Uterus (tissue), 2 donors: ENCODE measurements at regions not wholly inside any gene's neighbourhood (a gene's known extent, or its start where the extent isn't known, plus 50 kb on each side); places are given as distances from the start of the nearest gene placed in this dataset.

ENCODE experiments used
- POLR2A ChIP-seq, 2 donors: fragments of 450-650 bp; IDR thresholded peaks; one replicate each; pipeline ENCODE4 v1.6.1; 2016; ENCODE audit warnings: antibody characterized with exemption in 2 of 2, mild to moderate bottlenecking in 1 of 2, moderate library complexity in 1 of 2
- TF ChIP-seq, protein P1 (sequence below), 4 experiments: fragments of 200-600 bp in 2 of 4; fragments of 450-650 bp in 2 of 4; sonication (generic) in 2 of 4; IDR thresholded peaks; one replicate each; pipeline ENCODE4 v1.5.1; 2016 to 2019; ENCODE audit warnings: antibody characterized with exemption in 4 of 4, mild to moderate bottlenecking in 2 of 4, moderate library complexity in 1 of 4

GRCh38 chr3:81315030-81315429 is 446.4 kb downstream of the GBE1 start:
- TF ChIP-seq POLR2A (IDR thresholded peaks at IDR 0.05): no peak
- TF ChIP-seq, protein P1, sequence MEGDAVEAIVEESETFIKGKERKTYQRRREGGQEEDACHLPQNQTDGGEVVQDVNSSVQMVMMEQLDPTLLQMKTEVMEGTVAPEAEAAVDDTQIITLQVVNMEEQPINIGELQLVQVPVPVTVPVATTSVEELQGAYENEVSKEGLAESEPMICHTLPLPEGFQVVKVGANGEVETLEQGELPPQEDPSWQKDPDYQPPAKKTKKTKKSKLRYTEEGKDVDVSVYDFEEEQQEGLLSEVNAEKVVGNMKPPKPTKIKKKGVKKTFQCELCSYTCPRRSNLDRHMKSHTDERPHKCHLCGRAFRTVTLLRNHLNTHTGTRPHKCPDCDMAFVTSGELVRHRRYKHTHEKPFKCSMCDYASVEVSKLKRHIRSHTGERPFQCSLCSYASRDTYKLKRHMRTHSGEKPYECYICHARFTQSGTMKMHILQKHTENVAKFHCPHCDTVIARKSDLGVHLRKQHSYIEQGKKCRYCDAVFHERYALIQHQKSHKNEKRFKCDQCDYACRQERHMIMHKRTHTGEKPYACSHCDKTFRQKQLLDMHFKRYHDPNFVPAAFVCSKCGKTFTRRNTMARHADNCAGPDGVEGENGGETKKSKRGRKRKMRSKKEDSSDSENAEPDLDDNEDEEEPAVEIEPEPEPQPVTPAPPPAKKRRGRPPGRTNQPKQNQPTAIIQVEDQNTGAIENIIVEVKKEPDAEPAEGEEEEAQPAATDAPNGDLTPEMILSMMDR (IDR thresholded peaks at IDR 0.05): no peak
